ENCODE measurements at regions not wholly inside any gene's neighbourhood (a gene's known extent, or its start where the extent isn't known, plus 50 kb on each side); places are given as distances from the start of the nearest gene placed in this dataset.

GRCh38 chrX:148322906-148323305 is 177.5 kb upstream of the AFF2 start:
- POLR2A ChIA-PET, result no interaction called here
- Histone ChIP-seq H2AFZ (ENCODE audit: low read depth, low read length) (no peak overlapping the region), H3K79me2 (ENCODE audit: control insufficient read depth, insufficient read depth, low read length) (no peaks in the 10 kb centered on the region), H3K36me3 (ENCODE audit: control insufficient read depth in 2 of 2, extremely low read depth in 1 of 2, insufficient read depth in 2 of 2, low read length in 2 of 2) (no peaks in the 10 kb centered on the region), H3K27ac (ENCODE audit: insufficient read depth, low read depth, low read length) (no peak overlapping the region), H4K20me1 (replicated peaks; ENCODE audit: control insufficient read depth, extremely low read depth, insufficient read depth, low read length) (no peaks in the 10 kb centered on the region), H3K9ac (replicated peaks; ENCODE audit: extremely low read depth, insufficient read depth, low read length) (no peak overlapping the region), H3K9me3 (replicated peaks; ENCODE audit: control insufficient read depth, insufficient read depth, low read length) (no peaks in the 10 kb centered on the region), H3K4me2 (ENCODE audit: insufficient read depth, low read length) (no peak overlapping the region), H3K27me3 (ENCODE audit: control insufficient read depth in 2 of 2, insufficient read depth in 2 of 2, low read length in 2 of 2) (no peaks in the 10 kb centered on the region), H3K9me1 (replicated peaks; ENCODE audit: control insufficient read depth, extremely low read depth, insufficient read depth, low read length) (no peaks in the 10 kb centered on the region), H3K4me1 (ENCODE audit: control insufficient read depth, extremely low read depth, insufficient read depth, low read length) (no peaks in the 10 kb centered on the region), H3K4me3 (replicated peaks in 1 of 3; ENCODE audit: insufficient read depth in 1 of 3, low read depth in 1 of 3, low read length in 3 of 3) (no peak overlapping the region)
- CTCF ChIA-PET, result no interaction called here
- TF ChIP-seq FOS (IDR thresholded peaks at IDR 0.05; ENCODE audit: borderline replicate concordance, insufficient read depth, low read length) (no peak), POLR2AphosphoS5 (IDR thresholded peaks at IDR 0.05; ENCODE audit: insufficient read depth, low read depth, low read length) (no peak), CTCF (IDR thresholded peaks at IDR 0.05; ENCODE audit: extremely low read depth in 1 of 2, insufficient read depth in 1 of 2, low read depth in 1 of 2, low read length in 2 of 2) (no peak), JUN (IDR thresholded peaks at IDR 0.05; ENCODE audit: borderline replicate concordance, insufficient read depth, insufficient read length, low read depth) (no peak), GATA2 (IDR thresholded peaks at IDR 0.05; ENCODE audit: insufficient read depth, insufficient read length, low read depth, low read length) (no peak), MYC (IDR thresholded peaks at IDR 0.05; ENCODE audit: low read depth, low read length) (no peak), EZH2 (IDR thresholded peaks at IDR 0.05; ENCODE audit: borderline replicate concordance, low read depth, low read length, severe bottlenecking) (no peak)
- dilution Hi-C loops (cut with MboI; ENCODE audit: extremely low pct_ligation_motif_present, low sequenced_read_pairs), result no loop called here
- FAIRE-seq (no peak), DNase-seq (ENCODE audit: low read depth, low spot score) (no peak)
- no TSS peak for BruUV-seq (replicated peaks)
- intact Hi-C loops (cut with micrococcal nuclease), result no loop called here

Measured in endothelial cell of umbilical vein (primary cell).